NT2/D1 (cell line): ENCODE measurements at regions not wholly inside any gene's neighbourhood (a gene's known extent, or its start where the extent isn't known, plus 50 kb on each side); places are given as distances from the start of the nearest gene placed in this dataset.
"Not testable (repeated sequence)": the region's sequence is repeated elsewhere in the genome, so short reads cannot be mapped to it uniquely, and the experiment has no call there.

ENCODE experiments used
- DNase-seq: peaks from one replicate; pipeline ENCODE4 v3.0.0-alpha.2; 2011; ENCODE audit warnings: low read depth, low spot score
- H3K27me3 ChIP-seq: 2 replicates; pipeline ENCODE4 v1.6.0; 2011; ENCODE audit warnings: mild to moderate bottlenecking; ENCODE audit not compliant: insufficient read length, insufficient read depth
- H3K36me3 ChIP-seq: 2 replicates; pipeline ENCODE4 v1.6.1; 2011; ENCODE audit warnings: mild to moderate bottlenecking, low read length, mixed read lengths; ENCODE audit not compliant: insufficient read depth, insufficient read length
- H3K4me1 ChIP-seq: 2 replicates; pipeline ENCODE4 v1.5.1; 2011; ENCODE audit not compliant: insufficient read depth, insufficient read length
- H3K4me3 ChIP-seq: 2 replicates; pipeline ENCODE4 v1.5.1; 2011; ENCODE audit warnings: low read depth; ENCODE audit not compliant: insufficient read length
- H3K9ac ChIP-seq: 2 replicates; pipeline ENCODE4 v1.6.0; 2011; ENCODE audit warnings: low read depth; ENCODE audit not compliant: insufficient read length
- H3K9me3 ChIP-seq: 2 replicates; pipeline ENCODE4 v1.5.1; 2011; ENCODE audit warnings: mild to moderate bottlenecking, low read length; ENCODE audit not compliant: insufficient read depth
- SUZ12 ChIP-seq: IDR thresholded peaks from 2 replicates; pipeline ENCODE4 v1.6.1; 2011; ENCODE audit not compliant: insufficient read length, insufficient read depth; ENCODE audit errors: extremely low read depth
- YY1 ChIP-seq: IDR thresholded peaks from 2 replicates; pipeline ENCODE4 v1.6.1; 2011; ENCODE audit not compliant: insufficient read length, insufficient read depth
- ZNF274 ChIP-seq: IDR thresholded peaks from 2 replicates; pipeline ENCODE4 v1.6.1; 2011; ENCODE audit warnings: mild to moderate bottlenecking, low read depth, low read length

- TF ChIP-seq YY1 (no peak), SUZ12 (no peak), ZNF274 (no peak)
- no peak for DNase-seq
- H3K9me3 ChIP-seq: no peaks in the 10 kb centered on the region
- no peaks in the 10 kb centered on the region for H3K27me3 ChIP-seq
- H3K36me3 ChIP-seq: no peaks in the 10 kb centered on the region
- H3K4me3 ChIP-seq: no peak overlapping the region
- H3K4me1 ChIP-seq: no peaks in the 10 kb centered on the region
- no peak overlapping the region for H3K9ac ChIP-seq
Measured at GRCh38 chr4:160034501-160034900, 931.6 kb downstream of the RAPGEF2 start.

- Histone ChIP-seq H3K27me3 (no peaks in the 10 kb centered on the region), H3K36me3 (no peaks in the 10 kb centered on the region), H3K9me3 (no peaks in the 10 kb centered on the region), H3K9ac (no peak overlapping the region), H3K4me3 (no peak overlapping the region), H3K4me1 (no peaks in the 10 kb centered on the region)
- DNase-seq: no peak
- TF ChIP-seq ZNF274 (no peak), SUZ12 (no peak), YY1 (no peak)
Measured at GRCh38 chr4:160038615-160039014, 935.7 kb downstream of the RAPGEF2 start.

GRCh38 chr4:160044693-160045092, 941.8 kb downstream of the RAPGEF2 start:
- Histone ChIP-seq H3K27me3 (no peaks in the 10 kb centered on the region), H3K4me3 (no peak overlapping the region), H3K9me3 (no peaks in the 10 kb centered on the region), H3K9ac (no peak overlapping the region), H3K4me1 (no peaks in the 10 kb centered on the region), H3K36me3 (no peaks in the 10 kb centered on the region)
- no peak for DNase-seq
- TF ChIP-seq ZNF274 (no peak), SUZ12 (no peak), YY1 (no peak)

GRCh38 chr4:160082432-160083207, 979.7 kb downstream of the RAPGEF2 start:
- no peaks in the 10 kb centered on the region; the same call in 1 of the 2 replicates for H3K9me3 ChIP-seq
- no peak for DNase-seq
- no peak for TF ChIP-seq ZNF274
- TF ChIP-seq SUZ12: no peak
- TF ChIP-seq YY1: no peak
- no peaks in the 10 kb centered on the region for H3K27me3 ChIP-seq
- no peak overlapping the region for H3K9ac ChIP-seq
- H3K4me1 ChIP-seq: no peaks in the 10 kb centered on the region
- no peaks in the 10 kb centered on the region for H3K36me3 ChIP-seq
- no peak overlapping the region for H3K4me3 ChIP-seq

GRCh38 chr4:160091631-160092030, 988.8 kb downstream of the RAPGEF2 start:
- Histone ChIP-seq H3K4me3 (no peak overlapping the region), H3K4me1 (no peaks in the 10 kb centered on the region), H3K36me3 (no peaks in the 10 kb centered on the region), H3K27me3 (no peaks in the 10 kb centered on the region), H3K9ac (no peak overlapping the region), H3K9me3 (no peaks in the 10 kb centered on the region)
- DNase-seq: no peak
- TF ChIP-seq ZNF274: no peak
- TF ChIP-seq YY1: no peak
- no peak for TF ChIP-seq SUZ12

- TF ChIP-seq YY1: no peak
- Histone ChIP-seq H3K4me1 (no peaks in the 10 kb centered on the region), H3K27me3 (no peaks in the 10 kb centered on the region), H3K36me3 (no peaks in the 10 kb centered on the region), H3K9ac (no peak overlapping the region), H3K9me3 (no peaks in the 10 kb centered on the region), H3K4me3 (no peak overlapping the region)
- no peak for DNase-seq
Measured at GRCh38 chr4:160100316-160100715, 997.4 kb downstream of the RAPGEF2 start.

DNA sequence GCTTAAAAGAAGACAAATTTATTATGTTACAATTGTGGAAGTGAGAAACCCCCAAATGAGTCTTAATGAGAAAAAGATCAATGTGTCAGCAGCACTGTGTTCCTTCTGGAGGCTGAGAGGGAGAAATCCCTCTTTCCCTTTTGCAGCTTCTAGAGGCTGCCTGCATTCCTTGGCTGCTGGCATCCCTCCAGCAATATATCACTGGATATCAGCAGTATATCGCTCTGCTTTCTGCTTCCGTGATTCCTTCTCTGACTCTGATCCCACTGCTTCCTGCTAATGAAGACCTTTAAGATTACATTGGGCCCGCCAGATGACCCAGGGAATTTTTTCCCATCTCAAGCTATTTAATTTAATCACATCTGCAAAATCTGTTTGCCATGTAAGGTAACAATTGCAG, 1008.0 kb downstream of the RAPGEF2 start:
- Histone ChIP-seq H3K36me3 (no peaks in the 10 kb centered on the region), H3K9ac (no peak overlapping the region), H3K4me1 (no peaks in the 10 kb centered on the region), H3K4me3 (no peak overlapping the region), H3K9me3 (peaks cover 10% of the 10 kb centered on the region), H3K27me3 (no peaks in the 10 kb centered on the region)
- no peak for DNase-seq
- TF ChIP-seq YY1 (no peak), SUZ12 (no peak), ZNF274 (no peak)

DNA sequence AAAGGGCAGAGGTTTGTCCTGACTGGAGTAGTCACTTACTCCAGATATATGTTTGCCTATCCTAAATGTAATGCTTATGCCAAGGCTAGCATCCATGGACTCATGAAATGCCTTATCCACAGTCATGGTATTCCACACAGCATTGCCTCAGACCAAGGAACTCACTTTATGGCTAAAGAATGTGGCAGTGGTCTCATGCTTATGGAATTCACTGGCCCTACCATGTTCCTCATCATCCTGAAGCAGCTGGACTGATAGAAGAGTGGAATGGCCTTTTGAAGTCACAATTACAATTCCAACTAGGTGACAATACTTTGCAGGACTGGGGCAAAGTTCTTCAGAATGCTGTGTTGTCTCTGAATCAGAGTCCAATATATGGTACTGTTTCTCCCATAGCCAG, 1014.8 kb downstream of the RAPGEF2 start:
- no peak for DNase-seq
- no peak overlapping the region for H3K9ac ChIP-seq
- no peaks in the 10 kb centered on the region for H3K4me1 ChIP-seq
- H3K4me3 ChIP-seq: no peak overlapping the region
- no peaks in the 10 kb centered on the region for H3K9me3 ChIP-seq
- H3K36me3 ChIP-seq: no peaks in the 10 kb centered on the region
- TF ChIP-seq YY1: no peak
- no peaks in the 10 kb centered on the region for H3K27me3 ChIP-seq

DNA sequence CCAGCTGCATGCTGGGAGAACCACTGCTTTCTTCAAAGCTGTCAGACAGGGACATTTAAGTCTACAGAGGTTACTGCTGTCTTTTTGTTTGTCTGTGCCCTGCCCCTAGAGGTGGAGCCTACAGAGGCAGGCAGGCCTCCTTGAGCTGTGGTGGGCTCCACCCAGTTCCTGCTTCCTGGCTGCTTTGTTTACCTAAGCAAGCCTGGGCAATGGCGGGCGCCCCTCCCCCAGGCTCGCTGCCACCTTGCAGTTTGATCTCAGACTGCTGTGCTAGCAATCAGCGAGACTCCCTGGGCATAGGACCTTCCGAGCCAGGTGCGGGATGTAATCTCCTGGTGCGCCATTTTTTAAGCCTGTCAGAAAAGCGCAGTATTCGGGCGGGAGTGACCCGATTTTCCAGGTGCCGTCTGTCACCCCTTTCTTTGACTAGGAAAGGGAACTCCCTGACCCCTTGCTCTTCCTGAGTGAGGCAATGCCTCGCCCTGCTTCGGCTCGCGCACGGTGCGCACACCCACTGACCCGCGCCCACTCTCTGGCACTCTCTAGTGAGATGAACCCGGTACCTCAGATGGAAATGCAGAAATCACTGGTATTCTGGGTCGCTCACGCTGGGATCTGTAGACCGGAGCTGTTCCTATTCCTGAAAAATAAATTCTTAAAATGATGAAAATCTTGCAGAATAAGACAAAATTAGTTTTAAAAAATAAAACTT, 1022.9 kb downstream of the RAPGEF2 start:
- not testable (repeated sequence) for H3K4me1 ChIP-seq, H3K9ac ChIP-seq, H3K27me3 ChIP-seq, DNase-seq, H3K9me3 ChIP-seq, H3K4me3 ChIP-seq, H3K36me3 ChIP-seq
